CD4-positive, alpha-beta memory T cell (primary cell): ENCODE measurements at regions not wholly inside any gene's neighbourhood (a gene's known extent, or its start where the extent isn't known, plus 50 kb on each side); places are given as distances from the start of the nearest gene placed in this dataset.

Source experiments
- CTCF ChIA-PET: fragments of 350-600 bp; sonication (Branson Sonifier 250); formaldehyde crosslinking; loops from one replicate; lab custom pipeline; 2021; ENCODE audit warnings: inconsistent platforms; ENCODE audit not compliant: partially characterized antibody; lab: Charles Lee
- POLR2A ChIA-PET: fragments of 350-600 bp; sonication (Branson Sonifier 250); formaldehyde crosslinking; loops from one replicate; lab custom pipeline; 2021; ENCODE audit not compliant: partially characterized antibody; lab: Charles Lee
- DNase-seq, 5 donors: peaks; one replicate each; pipeline versions ENCODE4 v3.0.0 to v3.0.0-alpha.2; 2020 to 2022; ENCODE audit warnings: mixed read lengths in 1 of 5
- H3K27ac ChIP-seq: one replicate; pipeline ENCODE4 v1.7.0; 2013; ENCODE audit warnings: low read depth, low read length
- H3K27me3 ChIP-seq: 2 replicates; pipeline ENCODE4 v1.7.0; 2013; ENCODE audit warnings: mild to moderate bottlenecking, low read length, moderate library complexity; ENCODE audit not compliant: insufficient read depth
- H3K36me3 ChIP-seq: 2 replicates; pipeline ENCODE4 v1.7.0; 2013; ENCODE audit warnings: mild to moderate bottlenecking, low read length, moderate library complexity; ENCODE audit not compliant: insufficient read depth
- H3K4me1 ChIP-seq: 2 replicates; pipeline ENCODE4 v1.7.0; 2013; ENCODE audit warnings: mild to moderate bottlenecking, low read length, moderate library complexity; ENCODE audit not compliant: insufficient read depth
- H3K4me3 ChIP-seq, 2 donors: one replicate each; pipeline ENCODE4 v1.7.0; 2013; ENCODE audit warnings: low read length in 2 of 2, mild to moderate bottlenecking in 1 of 2
- H3K9me3 ChIP-seq, 2 donors: one replicate each; pipeline ENCODE4 v1.7.0; 2013; ENCODE audit warnings: low read length in 2 of 2, control low read depth in 1 of 2; ENCODE audit not compliant: control insufficient read depth in 1 of 2
- H3K27ac Mint-ChIP-seq, 7 donors: one replicate each; pipeline ENCODE4 v1.8.0; 2020 to 2021; ENCODE audit warnings: mixed read lengths in 7 of 7, mild to moderate bottlenecking in 6 of 7, inconsistent platforms in 3 of 7, moderate library complexity in 3 of 7
- H3K27me3 Mint-ChIP-seq, 2 donors: one replicate each; pipeline ENCODE4 v1.8.0; 2020 to 2021; ENCODE audit warnings: mixed read lengths in 2 of 2
- H3K36me3 Mint-ChIP-seq, 2 donors: one replicate each; pipeline ENCODE4 v1.8.0; 2020 to 2021; ENCODE audit warnings: mixed read lengths in 2 of 2, inconsistent platforms in 1 of 2, mild to moderate bottlenecking in 1 of 2
- H3K4me1 Mint-ChIP-seq, 4 donors: one replicate each; pipeline ENCODE4 v1.8.0; 2020 to 2021; ENCODE audit warnings: mixed read lengths in 4 of 4, mild to moderate bottlenecking in 1 of 4
- H3K4me3 Mint-ChIP-seq, 8 donors: one replicate each; pipeline ENCODE4 v1.8.0; 2020 to 2021; ENCODE audit warnings: mixed read lengths in 8 of 8, mild to moderate bottlenecking in 7 of 8, moderate library complexity in 6 of 8, inconsistent platforms in 3 of 8
- H3K9me3 Mint-ChIP-seq, 8 donors: one replicate each; pipeline ENCODE4 v1.8.0; 2020 to 2021; ENCODE audit warnings: mixed read lengths in 8 of 8, mild to moderate bottlenecking in 5 of 8, inconsistent platforms in 3 of 8, moderate library complexity in 1 of 8
- intact Hi-C: fragments of 100-400 bp; cut with micrococcal nuclease; formaldehyde crosslinking; loops from one replicate; pipeline ENCODE4 v1.15.1; 2023

DNA sequence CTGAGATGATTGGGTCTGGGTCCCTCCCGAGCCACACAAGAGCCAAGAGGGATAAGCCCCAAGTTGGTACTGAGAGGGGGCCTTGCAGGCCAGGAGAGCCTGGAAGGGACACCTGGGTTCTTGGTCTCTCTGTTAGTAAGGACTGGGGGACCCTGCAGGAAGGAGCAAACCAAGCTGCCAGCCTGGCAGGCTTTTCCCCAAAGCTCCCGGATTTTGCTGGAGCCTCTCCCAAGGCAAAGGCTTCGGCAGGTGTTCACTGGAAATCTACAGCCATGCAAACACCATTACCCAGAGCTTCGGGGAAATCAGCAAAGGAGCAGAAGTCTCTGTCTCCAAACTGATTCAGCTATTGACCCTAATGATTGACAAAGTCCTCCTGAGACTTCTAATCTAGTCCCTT lies 527.9 kb downstream of the BUD13 start:
- no peaks in the 10 kb centered on the region for H3K4me1 ChIP-seq
- H3K36me3 ChIP-seq = no peaks in the 10 kb centered on the region
- no peak overlapping the region for H3K27ac ChIP-seq
- no peaks in the 10 kb centered on the region for H3K36me3 Mint-ChIP-seq
- no peaks in the 10 kb centered on the region for H3K4me1 Mint-ChIP-seq
- H3K9me3 ChIP-seq = no peaks in the 10 kb centered on the region
- intact Hi-C loops = no loop called here
- ChIA-PET POLR2A (no interaction called here), CTCF (no interaction called here)
- no peak for DNase-seq
- H3K9me3 Mint-ChIP-seq = no peaks in the 10 kb centered on the region
- no peaks in the 10 kb centered on the region for H3K27me3 ChIP-seq
- H3K27ac Mint-ChIP-seq = no peak overlapping the region
- H3K4me3 Mint-ChIP-seq = no peak overlapping the region
- H3K4me3 ChIP-seq = no peak overlapping the region
- peaks cover 5% of the 10 kb centered on the region in 2 donors for H3K27me3 Mint-ChIP-seq

DNA sequence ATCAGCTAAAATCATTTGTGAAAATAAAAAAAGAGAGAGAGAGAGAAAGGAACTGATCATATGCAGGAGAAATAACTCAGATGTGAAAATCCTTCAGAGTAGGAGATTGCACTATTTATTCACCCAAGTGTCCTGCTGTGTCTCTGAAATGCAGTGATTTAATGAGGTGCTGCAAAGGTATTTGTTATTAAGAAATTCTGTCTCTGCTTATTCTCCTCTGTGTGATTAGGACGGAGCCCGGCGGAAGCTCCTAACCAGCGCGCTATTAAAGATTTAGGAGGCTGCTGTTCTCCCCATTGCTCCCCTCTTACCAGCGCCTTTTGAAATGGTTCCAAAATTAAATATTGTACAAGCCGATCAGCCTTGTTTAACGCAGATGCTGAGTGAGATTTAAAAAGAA lies 528.3 kb downstream of the BUD13 start:
- no peak overlapping the region for H3K27ac Mint-ChIP-seq
- H3K4me3 Mint-ChIP-seq = no peak overlapping the region
- Histone ChIP-seq H3K36me3 (no peaks in the 10 kb centered on the region), H3K4me1 (no peaks in the 10 kb centered on the region), H3K27me3 (no peaks in the 10 kb centered on the region), H3K9me3 (no peaks in the 10 kb centered on the region), H3K4me3 (no peak overlapping the region), H3K27ac (no peak overlapping the region)
- POLR2A ChIA-PET = no interaction called here
- no peaks in the 10 kb centered on the region for H3K36me3 Mint-ChIP-seq
- DNase-seq = no peak
- H3K27me3 Mint-ChIP-seq = peaks cover 5% of the 10 kb centered on the region in 2 donors
- CTCF ChIA-PET = no interaction called here
- intact Hi-C loops = no loop called here
- peaks cover 0 to 1% (median 0%) of the 10 kb centered on the region in 8 donors for H3K9me3 Mint-ChIP-seq
- no peaks in the 10 kb centered on the region for H3K4me1 Mint-ChIP-seq

DNA sequence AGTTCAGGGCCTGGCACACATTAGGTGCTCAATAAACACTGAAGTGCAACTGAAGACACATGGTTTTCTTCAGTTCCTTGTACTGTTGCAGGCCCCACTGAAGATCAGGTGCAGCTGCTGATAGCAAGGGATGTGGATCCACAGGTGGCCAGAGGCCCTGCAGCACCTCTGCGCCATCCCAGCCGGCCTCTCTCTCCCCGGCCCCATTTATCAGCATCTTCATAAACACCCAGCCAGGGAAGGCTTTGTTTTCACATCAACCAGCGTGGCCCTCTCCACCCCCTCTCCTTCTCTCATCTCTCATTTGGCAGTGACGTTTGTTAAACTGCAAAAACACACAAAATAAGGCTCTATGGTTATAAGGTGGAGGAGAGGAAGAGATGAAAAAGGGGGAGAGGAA lies 528.8 kb downstream of the BUD13 start:
- peaks cover 0 to 2% (median 0%) of the 10 kb centered on the region in 8 donors for H3K9me3 Mint-ChIP-seq
- no peak overlapping the region for H3K27ac Mint-ChIP-seq
- Histone ChIP-seq H3K27ac (no peak overlapping the region), H3K9me3 (no peaks in the 10 kb centered on the region), H3K27me3 (no peaks in the 10 kb centered on the region), H3K4me3 (no peak overlapping the region), H3K4me1 (no peaks in the 10 kb centered on the region), H3K36me3 (no peaks in the 10 kb centered on the region)
- no peak overlapping the region for H3K4me3 Mint-ChIP-seq
- CTCF ChIA-PET = no interaction called here
- POLR2A ChIA-PET = no interaction called here
- H3K4me1 Mint-ChIP-seq = no peaks in the 10 kb centered on the region
- DNase-seq = no peak
- intact Hi-C loops = no loop called here
- H3K36me3 Mint-ChIP-seq = no peaks in the 10 kb centered on the region
- H3K27me3 Mint-ChIP-seq = peaks cover 5% of the 10 kb centered on the region in 2 donors

DNA sequence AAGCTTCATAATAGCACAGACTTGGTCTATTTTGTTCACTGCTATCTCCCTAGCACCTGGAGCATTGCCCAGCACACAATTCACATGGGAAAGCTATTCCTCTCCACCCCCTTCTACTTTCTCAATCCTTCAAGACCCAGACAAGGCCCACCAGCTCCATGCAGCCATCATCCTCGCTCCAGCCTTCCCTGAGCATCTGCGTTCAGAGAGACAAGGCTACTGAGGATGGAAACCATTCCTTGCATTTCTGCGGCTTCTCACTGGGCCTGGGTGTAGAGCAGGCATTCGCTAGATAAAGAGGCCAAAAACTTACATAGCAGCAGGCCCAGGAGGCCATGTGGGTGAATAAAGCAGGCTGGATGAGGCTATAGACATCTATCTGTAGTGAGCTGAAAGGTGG lies 530.8 kb downstream of the BUD13 start:
- no peak overlapping the region for H3K4me3 Mint-ChIP-seq
- Histone ChIP-seq H3K4me1 (no peaks in the 10 kb centered on the region), H3K36me3 (no peaks in the 10 kb centered on the region), H3K27me3 (no peaks in the 10 kb centered on the region), H3K9me3 (no peaks in the 10 kb centered on the region), H3K27ac (no peak overlapping the region), H3K4me3 (no peak overlapping the region)
- no peak for DNase-seq
- ChIA-PET CTCF (no interaction called here), POLR2A (no interaction called here)
- no peak overlapping the region for H3K27ac Mint-ChIP-seq
- H3K36me3 Mint-ChIP-seq = no peaks in the 10 kb centered on the region
- H3K9me3 Mint-ChIP-seq = peaks cover 0 to 11% (median under 1%) of the 10 kb centered on the region in 8 donors
- H3K27me3 Mint-ChIP-seq = peaks cover 3 to 6% of the 10 kb centered on the region in 2 donors
- H3K4me1 Mint-ChIP-seq = no peaks in the 10 kb centered on the region
- intact Hi-C loops = no loop called here

DNA sequence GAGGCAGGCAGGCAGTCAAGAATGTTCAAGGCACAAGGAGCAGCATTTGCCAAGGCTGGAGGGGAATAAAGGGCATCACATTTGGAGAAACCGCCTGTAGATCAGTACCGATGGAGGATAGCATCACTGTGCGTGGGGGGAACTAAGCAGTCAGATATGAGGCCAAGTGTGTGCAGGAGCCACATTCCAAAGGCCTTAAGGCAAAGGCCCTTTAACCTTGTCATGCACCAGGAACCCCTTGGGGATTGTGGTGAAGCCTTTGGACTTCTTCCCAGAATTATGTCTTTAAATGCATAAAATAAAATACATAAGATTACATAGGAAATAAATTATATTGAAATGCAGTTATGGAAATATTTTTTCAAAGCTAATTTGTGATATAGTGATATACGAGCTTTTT lies 532.1 kb downstream of the BUD13 start:
- peaks cover 2 to 6% of the 10 kb centered on the region in 2 donors for H3K27me3 Mint-ChIP-seq

DNA sequence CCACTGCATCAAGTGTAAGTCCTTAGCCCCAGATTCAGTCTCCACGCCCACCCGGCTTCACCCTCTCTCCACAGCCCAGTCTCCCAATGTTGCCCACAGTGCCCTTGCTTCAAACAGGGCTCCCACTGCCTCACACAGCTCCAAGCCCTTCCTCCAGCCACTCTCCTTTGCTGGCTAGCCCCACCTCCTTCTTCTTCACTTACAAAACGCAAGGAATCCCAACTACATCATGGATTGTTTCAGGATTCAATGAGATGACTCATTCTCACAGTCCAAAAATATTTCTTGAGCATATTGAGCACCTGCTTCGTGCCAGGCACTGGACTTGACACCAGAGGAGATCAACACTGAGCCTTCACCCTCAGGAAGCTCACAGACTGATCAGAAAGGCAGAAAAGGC lies 533.5 kb downstream of the BUD13 start:
- Histone ChIP-seq H3K4me3 (no peak overlapping the region), H3K4me1 (no peaks in the 10 kb centered on the region), H3K27ac (no peak overlapping the region), H3K36me3 (no peaks in the 10 kb centered on the region), H3K27me3 (no peaks in the 10 kb centered on the region), H3K9me3 (no peaks in the 10 kb centered on the region)
- Mint-ChIP-seq H3K4me3 (no peak overlapping the region), H3K9me3 (peaks cover 0 to 11% (median under 1%) of the 10 kb centered on the region in 8 donors), H3K27me3 (peaks cover under 1 to 2% of the 10 kb centered on the region in 2 donors), H3K36me3 (no peaks in the 10 kb centered on the region), H3K4me1 (no peaks in the 10 kb centered on the region), H3K27ac (no peak overlapping the region)
- ChIA-PET CTCF (no interaction called here), POLR2A (no interaction called here)
- intact Hi-C loops = no loop called here
- DNase-seq = no peak

More for the DNA sequence above, 532.1 kb downstream of the BUD13 start:
- Mint-ChIP-seq H3K9me3 (peaks cover 0 to 11% (median under 1%) of the 10 kb centered on the region in 8 donors), H3K4me1 (no peaks in the 10 kb centered on the region), H3K4me3 (no peak overlapping the region), H3K36me3 (no peaks in the 10 kb centered on the region), H3K27ac (no peak overlapping the region)
- Histone ChIP-seq H3K9me3 (no peaks in the 10 kb centered on the region), H3K4me1 (no peaks in the 10 kb centered on the region), H3K27ac (no peak overlapping the region), H3K36me3 (no peaks in the 10 kb centered on the region), H3K4me3 (no peak overlapping the region), H3K27me3 (no peaks in the 10 kb centered on the region)
- POLR2A ChIA-PET = no interaction called here
- intact Hi-C loops = no loop called here
- no peak for DNase-seq
- CTCF ChIA-PET = no interaction called here

DNA sequence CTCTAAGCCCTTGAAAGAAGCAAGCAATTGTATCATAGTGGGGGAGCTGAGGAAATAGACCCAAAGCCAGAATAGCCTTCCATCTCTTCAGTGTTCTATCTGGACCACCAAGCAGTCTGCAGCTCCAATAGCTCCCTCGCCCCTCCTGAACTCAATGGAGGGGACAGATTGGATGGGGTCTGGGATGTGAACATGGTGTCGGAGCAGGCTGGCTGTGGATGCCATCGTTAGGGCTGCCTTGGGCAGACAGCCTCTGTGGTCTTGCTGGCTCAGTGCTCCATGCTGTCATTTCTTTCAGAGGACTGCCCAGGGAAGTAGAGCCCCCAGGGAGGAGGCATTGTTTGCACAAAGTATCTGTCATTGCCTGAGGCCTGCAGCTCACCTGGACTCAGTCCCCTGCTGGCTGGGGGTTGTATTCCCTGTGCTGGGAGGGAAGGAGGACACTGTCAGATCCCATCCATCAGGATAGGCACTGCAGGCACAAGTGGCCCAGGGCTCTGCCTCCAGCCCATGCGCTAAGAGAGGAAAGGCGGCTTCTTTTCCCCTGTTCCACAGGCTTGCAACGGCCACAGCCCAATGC lies 537.7 kb downstream of the BUD13 start:
- no peaks in the 10 kb centered on the region for H3K27me3 ChIP-seq
- no peak for DNase-seq
- no peaks in the 10 kb centered on the region for H3K9me3 ChIP-seq
- intact Hi-C loops = no loop called here
- Mint-ChIP-seq H3K27me3 (peaks cover 0 to 2% of the 10 kb centered on the region in 2 donors), H3K4me3 (no peak overlapping the region), H3K36me3 (no peaks in the 10 kb centered on the region), H3K4me1 (no peaks in the 10 kb centered on the region), H3K9me3 (peaks cover 0 to 11% (median under 1%) of the 10 kb centered on the region in 8 donors), H3K27ac (no peak overlapping the region)
- ChIA-PET POLR2A (no interaction called here), CTCF (no interaction called here)
- H3K4me3 ChIP-seq = no peak overlapping the region
- H3K27ac ChIP-seq = no peak overlapping the region
- no peaks in the 10 kb centered on the region for H3K4me1 ChIP-seq
- H3K36me3 ChIP-seq = no peaks in the 10 kb centered on the region
